Epidermal melanocyte (primary cell): ENCODE measurements at regions not wholly inside any gene's neighbourhood (a gene's known extent, or its start where the extent isn't known, plus 50 kb on each side); places are given as distances from the start of the nearest gene placed in this dataset.

ENCODE experiments used
- DNase-seq: peaks from one replicate; pipeline ENCODE4 v3.0.0; 2011; ENCODE audit warnings: low spot score; ENCODE audit not compliant: insufficient read length

DNA sequence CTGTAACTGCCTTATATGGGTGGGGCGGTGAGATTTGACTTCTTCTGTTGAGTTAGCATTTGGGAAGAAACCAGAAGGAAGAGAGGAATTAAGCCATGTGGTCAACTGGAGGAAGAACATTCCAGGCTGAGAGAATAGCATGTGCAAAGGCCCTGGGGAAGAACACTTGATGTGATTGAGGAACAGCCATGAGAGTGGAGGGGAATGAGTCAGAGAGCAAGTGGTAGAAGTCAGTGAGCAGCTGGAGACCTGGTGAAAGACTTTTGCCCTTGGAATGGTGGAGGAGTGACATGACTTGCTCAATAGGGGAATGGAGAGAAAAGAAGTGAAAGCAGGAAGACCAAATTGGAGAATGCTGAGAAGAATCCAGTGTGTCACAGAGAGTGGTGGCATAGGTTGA, 327.8 kb upstream of the HAND2 start:
- DNase-seq, result no peak

DNA sequence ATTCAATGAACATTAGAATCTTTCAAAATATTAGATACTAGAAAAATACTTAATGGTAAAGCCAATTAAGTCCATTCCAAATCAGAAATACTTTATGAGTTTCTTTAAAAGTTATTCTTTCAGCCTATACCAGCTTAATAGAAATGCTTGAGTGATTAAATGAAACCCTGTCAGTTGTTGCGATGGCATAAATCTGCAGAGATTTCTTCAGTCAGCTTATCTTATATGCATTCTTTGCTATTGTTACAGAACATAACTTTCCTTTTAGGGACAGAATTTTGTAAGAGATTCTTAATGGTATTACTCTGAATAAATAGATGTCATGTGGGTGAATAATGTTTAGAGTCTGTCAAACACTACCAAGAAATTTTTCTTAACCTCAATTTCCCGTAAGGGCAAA, 325.0 kb upstream of the HAND2 start:
- no peak for DNase-seq

DNA sequence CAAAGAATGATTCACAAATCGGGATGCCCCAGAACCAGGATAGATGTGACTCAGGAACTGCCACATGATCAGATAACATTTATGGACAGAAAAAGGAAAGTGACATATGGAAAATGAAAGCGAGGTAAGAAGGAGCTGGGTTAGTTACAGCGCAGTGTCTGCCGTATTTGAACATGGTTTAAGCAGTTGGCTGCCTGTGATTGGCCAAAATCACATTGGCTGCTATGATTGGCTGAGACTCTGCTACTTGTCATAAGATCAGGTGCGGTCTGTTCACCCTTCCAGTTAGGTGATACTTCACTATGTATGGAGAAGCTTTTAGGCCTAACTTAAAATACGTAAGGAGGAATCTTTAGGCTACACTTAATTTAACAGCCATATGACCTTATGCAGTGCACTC, 322.7 kb upstream of the HAND2 start:
- no peak for DNase-seq

DNA sequence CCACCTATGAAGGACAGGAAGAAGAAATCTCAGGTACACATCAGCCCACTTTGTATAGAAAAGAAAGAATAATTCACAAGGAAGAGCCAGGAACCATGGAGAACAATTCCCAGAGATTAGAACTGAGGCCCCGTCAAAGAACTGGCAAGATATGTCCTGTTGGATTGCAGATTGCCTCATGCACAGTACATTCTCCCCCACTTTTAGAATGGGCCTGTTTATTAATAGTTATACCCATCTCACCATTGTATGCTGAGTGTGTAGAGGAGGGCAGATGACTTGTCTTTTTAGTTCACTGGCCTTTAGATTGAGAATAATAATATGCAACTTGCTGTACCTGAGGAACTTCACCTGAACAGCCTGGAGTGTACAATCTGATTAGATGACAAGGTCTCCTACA, 315.6 kb upstream of the HAND2 start:
- DNase-seq, result no peak

DNA sequence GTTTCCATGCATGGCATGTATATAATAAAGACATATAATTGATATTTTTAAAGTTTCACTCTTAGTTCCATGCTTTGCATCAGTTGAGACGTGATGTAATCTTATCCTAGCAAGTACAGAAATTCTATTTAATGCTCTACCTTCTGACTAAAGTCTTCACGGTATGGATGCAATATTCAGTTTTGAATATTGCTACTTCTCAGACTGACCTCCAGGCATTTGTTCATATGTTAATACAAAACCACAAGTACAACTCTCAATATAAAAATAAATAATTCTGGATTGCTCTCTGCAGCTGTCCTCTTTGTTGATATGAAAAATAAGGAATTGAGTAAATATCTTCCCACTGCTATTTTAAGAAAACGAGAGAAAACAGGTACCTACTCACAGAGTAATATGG, 309.8 kb upstream of the HAND2 start:
- DNase-seq, result no peak

DNA sequence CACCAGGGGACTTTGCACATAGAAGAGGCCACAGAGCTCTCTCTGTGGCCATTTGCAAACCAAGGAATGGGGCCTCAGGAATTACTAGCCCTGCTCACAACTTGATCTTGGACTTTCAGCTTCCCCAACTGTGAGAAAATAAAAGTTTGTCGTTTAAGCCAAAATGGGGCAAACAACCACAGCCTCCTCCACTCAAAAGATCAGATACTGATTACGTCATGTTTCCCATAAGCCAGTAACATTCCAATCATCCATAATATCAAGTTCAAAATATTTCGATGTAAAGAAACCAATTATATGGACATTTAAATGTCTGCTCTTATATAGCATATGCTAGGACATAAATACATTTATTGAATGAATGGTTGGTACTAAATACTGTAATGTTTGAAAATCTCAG, 307.5 kb upstream of the HAND2 start:
- no peak for DNase-seq

DNA sequence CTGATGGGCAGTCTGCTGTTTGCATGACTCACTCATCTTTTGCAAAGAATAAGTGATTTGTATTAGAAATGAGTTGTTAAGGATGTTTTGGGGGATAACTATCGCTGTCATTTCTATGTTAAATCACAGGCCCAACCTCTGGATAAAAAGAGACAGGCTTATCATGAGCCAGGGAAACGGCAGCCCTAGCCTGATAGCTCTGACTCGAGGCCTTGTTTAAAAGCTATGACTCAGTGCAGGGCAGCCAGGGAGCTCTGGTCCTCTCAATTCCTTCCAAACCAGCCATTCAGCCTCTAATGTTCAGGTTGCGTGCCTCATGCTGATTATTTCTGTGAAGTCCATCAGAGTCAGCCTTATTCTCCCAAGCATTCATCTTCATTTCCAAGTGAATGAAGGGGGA, 305.9 kb upstream of the HAND2 start:
- no peak for DNase-seq

DNA sequence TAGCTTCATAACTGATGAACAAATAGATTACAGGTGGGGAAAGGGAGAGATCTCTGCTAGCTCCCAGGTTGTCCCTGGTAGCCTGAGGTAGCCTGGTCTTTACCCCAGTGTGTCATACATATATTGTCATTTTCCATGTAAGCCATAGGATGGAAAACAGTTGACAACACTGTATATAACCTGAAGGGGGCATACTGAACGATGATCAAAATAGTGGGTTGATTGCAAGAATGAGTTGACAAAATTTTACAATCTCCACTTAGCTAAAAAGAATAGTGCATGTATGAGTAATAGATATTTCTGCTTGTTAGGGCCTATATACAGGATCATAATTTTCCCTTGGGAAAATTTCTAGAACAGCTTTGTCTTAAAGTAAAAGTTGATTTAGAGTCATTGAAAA, 304.1 kb upstream of the HAND2 start:
- DNase-seq, result no peak

DNA sequence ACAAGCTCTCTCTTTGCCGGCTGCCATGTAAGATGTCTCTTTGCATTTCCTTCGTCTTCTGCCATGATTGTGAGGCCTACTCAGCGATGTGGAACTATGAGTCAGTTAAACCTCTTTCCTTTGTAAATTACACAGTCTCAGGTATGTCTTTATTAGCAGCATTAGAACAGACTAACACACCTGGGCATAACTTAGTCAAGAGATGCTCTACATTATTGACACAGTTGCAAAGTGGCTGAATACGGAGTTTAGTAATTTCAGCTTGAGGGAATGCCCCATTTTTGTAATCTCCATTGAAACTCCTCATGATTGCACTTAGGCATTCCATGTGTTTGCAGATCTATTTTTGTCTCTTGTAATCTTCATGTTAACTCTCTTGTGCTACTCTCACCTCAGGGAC, 299.5 kb upstream of the HAND2 start:
- DNase-seq, result no peak

DNA sequence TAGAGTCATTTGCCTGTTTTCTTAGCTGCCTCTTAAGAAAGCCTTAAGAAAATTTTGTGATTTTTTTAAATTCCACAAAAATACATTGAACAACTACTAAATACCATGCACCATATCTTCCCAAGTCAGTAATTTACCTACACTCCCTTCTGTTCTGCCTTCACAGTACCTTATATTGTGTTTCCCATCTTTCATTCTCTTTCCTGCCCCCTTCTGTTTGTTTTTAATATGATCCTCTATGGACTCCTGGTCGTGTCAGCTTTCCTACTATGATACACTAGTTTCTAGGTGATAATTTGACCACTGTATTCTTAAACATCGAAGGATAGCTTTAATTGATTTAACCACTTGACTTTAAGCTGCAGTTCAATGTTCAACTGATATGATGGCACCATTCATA, 297.7 kb upstream of the HAND2 start:
- DNase-seq, result no peak

DNA sequence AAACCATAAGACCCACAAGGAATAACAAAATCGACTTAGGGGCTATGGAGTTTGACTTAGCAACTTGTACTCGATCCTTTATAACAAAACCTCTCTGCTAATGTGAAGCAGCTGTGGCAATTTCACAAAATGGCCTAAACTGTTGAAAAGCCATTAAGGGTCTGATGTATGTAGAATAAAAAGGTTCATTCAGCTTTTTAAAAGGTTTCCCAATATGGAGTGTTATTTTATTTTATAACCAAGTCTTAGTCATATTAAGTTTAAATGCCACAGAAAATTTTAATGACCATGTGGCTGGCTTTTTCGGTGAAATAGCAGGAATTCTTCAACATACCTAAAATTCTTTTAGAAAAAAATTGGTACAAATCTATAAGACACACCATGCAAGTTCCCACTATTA, 291.8 kb upstream of the HAND2 start:
- DNase-seq, result no peak

DNA sequence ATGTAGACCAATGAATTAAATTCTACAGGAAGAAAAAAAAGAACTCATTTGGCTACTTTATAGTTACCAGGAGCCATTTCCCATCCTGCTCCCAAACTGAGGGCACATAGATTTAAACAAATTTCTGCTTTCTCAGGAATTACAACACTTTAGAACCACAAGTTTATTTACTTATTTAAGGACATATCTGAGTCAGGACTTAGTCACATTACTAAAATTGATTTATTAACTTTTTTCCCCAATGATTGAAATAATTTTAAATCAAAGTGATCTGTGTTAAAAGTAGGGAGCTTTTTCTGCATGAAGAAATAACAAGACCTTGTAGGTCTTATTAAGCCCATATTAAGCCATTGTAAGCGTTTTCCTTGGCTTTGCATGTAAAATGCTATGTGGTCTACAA, 291.0 kb upstream of the HAND2 start:
- no peak for DNase-seq

DNA sequence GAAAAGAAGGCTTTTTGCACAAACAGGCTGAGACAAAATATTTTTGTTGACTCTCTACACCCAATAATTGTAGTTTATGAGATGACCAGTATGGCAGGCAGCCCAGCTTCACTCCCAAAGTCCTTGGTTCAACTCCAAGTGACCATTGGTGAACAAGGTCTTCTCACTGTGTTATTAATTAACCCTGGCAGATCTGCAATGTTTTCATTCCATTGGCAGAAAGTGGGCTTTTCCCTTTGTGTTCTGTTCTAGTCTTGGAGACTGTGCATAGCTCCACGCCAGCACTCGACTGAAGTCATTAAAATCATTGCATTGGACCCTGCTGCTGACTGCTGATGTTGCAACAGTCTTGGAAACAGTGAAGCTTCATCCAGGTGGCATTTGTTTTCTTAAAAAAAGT, 277.3 kb upstream of the HAND2 start:
- no peak for DNase-seq

DNA sequence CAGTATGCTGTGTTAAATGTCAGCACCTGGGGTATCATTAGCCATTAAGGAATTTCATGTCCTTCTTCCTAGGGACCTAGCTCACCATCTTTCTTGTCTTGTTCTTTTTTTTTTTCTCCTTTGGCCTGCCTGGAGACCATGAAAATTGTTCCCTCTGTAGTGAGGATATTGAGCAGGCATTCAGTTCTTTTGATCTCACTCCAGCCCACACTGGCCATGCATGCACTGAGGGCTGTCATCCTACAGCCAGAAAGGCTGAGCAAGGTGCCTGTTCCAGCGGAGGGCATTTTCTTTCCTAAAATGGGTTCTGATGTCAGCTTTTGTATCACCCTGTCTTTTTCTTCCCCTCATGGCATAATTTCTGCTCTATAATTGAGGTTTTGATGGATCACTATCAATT, 275.9 kb upstream of the HAND2 start:
- DNase-seq, result no peak

DNA sequence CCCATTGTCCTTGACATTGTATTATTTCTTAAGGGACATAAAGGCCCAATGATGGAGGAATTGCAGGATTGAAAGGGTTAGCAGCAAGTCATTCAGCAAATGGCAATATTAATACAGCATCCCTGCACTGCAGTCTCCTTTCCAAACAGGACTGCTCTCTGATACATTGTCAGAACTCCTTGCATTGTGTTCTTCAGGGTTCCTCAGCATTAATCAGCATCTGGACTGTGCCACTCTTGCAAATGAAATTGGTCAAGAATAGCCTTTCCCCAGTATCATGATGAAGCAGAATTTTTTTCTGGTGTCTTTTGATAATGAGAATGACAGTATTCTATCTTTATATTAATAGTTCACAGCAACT, 272.6 kb upstream of the HAND2 start:
- no peak for DNase-seq

DNA sequence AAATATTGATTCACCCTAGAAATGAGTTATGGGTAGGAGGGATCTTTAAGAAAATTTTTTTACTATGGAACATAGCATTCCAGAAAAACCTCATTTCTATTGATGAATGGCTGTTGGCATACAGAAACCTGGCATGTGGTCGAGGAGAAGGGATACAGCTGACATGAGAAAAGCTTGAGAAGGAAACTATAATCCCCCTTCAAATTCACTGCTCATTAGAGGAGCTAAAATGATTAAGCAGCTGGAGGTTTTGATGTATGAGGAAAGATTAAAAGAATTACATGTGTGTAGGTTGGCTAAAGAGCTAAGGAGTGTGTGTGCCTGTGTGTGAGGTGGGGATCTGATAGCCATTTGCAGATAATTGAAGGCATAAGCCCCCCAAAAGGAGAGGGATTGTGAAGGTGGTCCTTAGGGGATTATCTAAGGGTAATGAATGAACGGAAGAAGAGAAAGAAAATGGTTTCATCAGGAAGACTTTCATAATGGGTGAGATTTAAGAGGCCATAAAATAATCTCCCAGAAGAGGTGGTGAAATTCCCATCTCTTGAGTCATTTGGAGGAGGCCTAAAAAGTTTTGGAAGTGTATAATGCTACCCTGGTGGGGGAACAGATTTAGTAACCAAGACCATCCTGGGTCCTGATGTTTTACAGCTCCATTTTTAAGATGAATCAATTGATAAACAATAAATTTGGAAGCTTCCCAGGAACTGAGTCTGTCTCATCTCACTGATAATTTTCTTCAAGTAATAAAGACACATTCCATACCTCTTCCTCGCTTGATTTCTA, 272.0 kb upstream of the HAND2 start:
- no peak for DNase-seq

DNA sequence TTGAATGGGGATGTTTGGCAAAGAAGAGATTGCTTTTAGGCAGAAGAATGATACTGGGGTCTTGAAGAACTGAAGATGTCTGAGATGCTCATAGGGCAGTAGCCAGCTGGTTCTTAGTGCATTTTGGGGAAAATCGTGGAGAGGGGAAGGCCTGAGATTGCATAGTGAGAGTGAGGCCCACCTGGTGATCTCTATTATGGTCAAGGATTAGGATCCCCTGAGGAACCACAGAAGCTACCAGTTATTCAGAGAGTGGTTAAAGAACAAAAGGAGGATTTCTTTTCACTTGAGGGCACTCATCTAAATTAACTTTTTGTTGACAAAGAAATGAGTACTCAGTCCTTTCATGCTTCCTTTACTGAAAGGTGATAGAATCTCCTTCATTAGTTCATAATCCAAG, 271.3 kb upstream of the HAND2 start:
- DNase-seq, result no peak

DNA sequence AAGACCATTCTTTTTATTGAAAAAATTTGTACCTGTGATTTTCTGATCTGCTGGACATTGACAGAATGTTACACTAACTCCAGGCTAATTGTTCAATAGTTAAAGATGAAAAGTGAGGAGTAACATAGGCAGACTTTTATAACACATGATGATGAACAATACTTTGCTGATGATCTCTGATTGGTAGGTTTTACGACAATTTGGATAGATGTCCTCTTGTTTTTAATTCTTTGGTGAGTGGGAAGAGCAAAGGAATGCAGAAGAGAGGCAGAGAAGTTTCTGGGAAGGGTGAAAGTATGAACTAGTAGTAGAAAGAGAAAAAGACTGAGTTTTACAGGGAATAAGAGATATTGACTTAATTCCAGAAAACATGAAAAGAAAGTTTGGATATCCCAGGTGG, 267.3 kb upstream of the HAND2 start:
- no peak for DNase-seq

DNA sequence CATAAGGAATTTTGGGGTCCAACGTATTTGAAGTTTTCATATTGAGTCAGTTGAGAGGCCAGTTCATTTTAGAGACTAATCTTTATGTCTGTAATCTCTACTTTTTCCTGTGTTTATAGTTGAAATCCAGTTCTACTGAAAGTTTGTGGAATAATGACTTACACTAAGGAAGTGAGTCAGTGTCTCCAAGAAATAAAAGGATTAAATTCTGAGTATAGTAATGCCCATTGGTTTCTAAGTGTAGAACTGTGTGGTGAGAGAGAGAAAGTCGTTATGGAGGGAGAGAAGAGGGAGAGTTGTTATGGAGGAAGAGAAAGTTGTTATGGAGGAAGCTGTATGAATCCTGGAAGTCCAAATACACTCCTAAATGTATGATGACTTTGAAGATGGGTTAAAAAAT, 264.6 kb upstream of the HAND2 start:
- DNase-seq, result no peak

DNA sequence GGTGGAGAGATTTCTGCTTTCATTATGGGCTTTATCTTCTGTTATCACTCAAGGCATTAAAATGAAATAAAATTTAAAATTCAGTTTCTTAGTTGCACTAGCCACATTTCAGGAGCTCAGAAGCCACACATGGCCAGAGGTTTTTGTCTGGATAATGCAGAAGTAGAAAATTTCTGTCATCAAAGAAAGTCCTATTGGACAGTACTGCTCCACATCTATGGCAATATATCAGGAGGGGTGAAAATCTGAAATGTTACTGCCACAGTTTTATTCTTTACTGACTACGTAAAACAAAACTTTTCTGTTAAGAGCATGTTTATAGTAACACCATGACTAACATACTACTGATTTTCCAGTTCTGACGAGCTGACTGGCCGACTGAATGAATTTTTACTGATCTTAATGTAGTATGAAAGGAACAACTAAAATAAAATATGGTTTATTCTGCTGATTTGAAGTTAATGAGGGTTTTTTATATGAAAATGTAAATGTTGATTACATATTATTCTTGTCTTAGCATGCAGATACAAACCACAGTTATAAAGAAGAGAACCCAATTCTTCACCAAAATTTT, 264.0 kb upstream of the HAND2 start:
- no peak for DNase-seq

DNA sequence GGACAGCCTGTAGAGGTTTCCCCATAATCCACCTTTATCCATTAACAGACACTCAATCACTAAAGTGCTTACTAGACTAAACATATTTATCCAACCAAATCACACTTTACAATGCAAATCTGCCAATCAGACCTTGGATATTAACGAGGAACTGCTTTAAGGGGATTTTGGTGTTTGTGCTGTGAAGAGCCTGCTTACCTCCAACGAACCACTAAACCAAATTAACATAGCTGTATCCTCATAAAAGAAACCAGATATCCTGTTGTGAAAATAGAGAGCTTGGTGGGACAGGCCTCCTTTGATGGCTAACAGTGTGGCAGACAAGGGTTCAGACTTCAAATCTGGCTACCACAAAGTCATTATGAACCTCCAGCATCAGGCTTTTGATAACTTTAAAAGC, 252.6 kb upstream of the HAND2 start:
- no peak for DNase-seq

DNA sequence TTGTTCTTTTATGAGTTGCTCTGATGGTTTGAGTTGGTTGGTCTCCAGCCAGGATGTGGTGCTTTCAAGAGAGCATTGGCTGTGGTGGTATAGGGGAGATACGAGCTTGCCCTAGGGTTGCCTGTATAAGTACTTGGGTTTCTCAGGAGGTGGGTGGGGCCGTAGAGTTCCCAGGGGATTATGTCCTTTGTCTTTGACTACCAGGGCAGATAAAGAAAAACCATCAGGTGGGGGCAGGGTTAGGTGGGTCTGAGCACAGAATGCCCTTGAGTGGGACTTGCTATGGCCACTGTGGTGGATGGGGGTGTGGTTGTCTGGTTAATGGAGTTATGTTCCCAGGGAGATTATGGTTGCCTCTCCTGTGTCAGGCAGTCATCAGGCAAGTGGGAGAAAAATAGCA, 247.9 kb upstream of the HAND2 start:
- no peak for DNase-seq

DNA sequence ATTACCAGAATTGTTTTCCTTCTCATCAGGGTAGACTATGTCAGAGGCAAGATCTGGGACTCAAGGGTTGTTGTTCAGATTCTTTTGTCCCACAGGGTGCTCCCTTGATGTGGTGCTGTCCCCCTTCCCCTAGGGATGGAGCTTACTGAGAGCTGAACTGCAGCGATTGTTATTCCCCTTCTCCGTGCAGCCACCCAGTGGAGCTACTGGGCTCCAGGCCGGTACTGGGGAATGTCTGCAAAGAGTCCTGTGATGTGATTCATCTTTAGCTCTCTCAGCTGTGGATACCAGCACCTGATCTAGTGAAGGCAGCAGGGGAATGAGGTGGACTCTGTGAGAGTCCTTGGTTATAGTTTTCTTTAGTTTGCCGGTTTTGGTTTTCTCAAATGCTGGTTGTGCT, 247.4 kb upstream of the HAND2 start:
- no peak for DNase-seq

DNA sequence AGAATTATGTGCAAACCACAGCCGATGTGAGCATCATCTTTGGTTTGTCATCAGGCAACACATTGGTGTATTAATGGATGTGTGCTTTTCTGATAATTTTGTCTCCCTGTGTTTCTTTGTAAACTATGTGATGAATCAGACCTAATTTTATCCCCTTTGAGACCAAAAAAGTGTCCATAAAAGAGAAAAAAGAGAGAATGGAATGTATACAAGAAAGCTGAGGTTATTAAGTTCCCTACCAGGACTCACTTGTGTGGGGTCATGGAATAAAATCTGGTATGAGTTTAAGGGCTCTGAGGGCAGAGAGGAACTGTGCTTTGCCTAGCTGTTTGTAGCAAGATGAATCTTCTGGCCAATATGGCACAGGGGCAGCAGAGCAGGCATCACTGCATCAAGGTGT, 239.5 kb upstream of the HAND2 start:
- no peak for DNase-seq
